CD14-positive monocyte (primary cell): ENCODE measurements at regions not wholly inside any gene's neighbourhood (a gene's known extent, or its start where the extent isn't known, plus 50 kb on each side); places are given as distances from the start of the nearest gene placed in this dataset.

Experiments
- DNase-seq, 3 donors: peaks; one replicate each; pipeline ENCODE4 v3.0.0-alpha.2; 2011 to 2022
- H2AFZ ChIP-seq: 2 replicates; pipeline ENCODE4 v1.6.0; 2012; ENCODE audit warnings: mild to moderate bottlenecking, low read depth, low read length, inconsistent platforms; ENCODE audit not compliant: insufficient read depth, poor library complexity, severe bottlenecking
- H3K27ac ChIP-seq, 2 donors: 1 replicate in 1 of 2; 2 replicates in 1 of 2; pipeline ENCODE4 v1.5.1; 2012 to 2013; ENCODE audit warnings: low read length in 2 of 2, control low read depth in 1 of 2, inconsistent platforms in 1 of 2, low read depth in 1 of 2, mild to moderate bottlenecking in 1 of 2
- H3K27me3 ChIP-seq, 2 donors: one replicate each; pipeline versions ENCODE4 v1.6.0 to v1.6.1; 2011 to 2013; ENCODE audit warnings: low read length in 2 of 2; ENCODE audit not compliant: control insufficient read depth in 2 of 2, insufficient read depth in 2 of 2
- H3K36me3 ChIP-seq, 2 donors: replicated peaks in 1 of 2; 1 replicate in 1 of 2; 2 replicates in 1 of 2; pipeline versions ENCODE4 v1.5.1 to v1.6.1; 2012 to 2013; ENCODE audit warnings: low read length in 2 of 2, control low read depth in 1 of 2, inconsistent platforms in 1 of 2, mild to moderate bottlenecking in 1 of 2; ENCODE audit not compliant: insufficient read depth in 2 of 2, control insufficient read depth in 1 of 2
- H3K4me1 ChIP-seq, 2 donors: 1 replicate in 1 of 2; 2 replicates in 1 of 2; pipeline versions ENCODE4 v1.5.1 to v1.6.1; 2012 to 2013; ENCODE audit warnings: low read length in 2 of 2, control low read depth in 1 of 2, inconsistent platforms in 1 of 2, mild to moderate bottlenecking in 1 of 2, moderate library complexity in 1 of 2; ENCODE audit not compliant: insufficient read depth in 2 of 2, control insufficient read depth in 1 of 2
- H3K4me2 ChIP-seq: replicated peaks from 2 replicates; pipeline ENCODE3; 2012; ENCODE audit warnings: low read length, moderate library complexity, mild to moderate bottlenecking; ENCODE audit not compliant: poor library complexity, severe bottlenecking; ENCODE audit errors: extremely low read depth
- H3K4me3 ChIP-seq, 3 experiments: fragments of 200-600 bp in 1 of 3; sonication (generic) in 1 of 3; replicated peaks in 1 of 3; 1 replicate in 2 of 3; 2 replicates in 1 of 3; pipeline ENCODE4 v1.5.1; 2011 to 2013; ENCODE audit warnings: low read length in 3 of 3, mild to moderate bottlenecking in 3 of 3, control low read depth in 2 of 3, low read depth in 2 of 3, inconsistent platforms in 1 of 3, moderate library complexity in 1 of 3
- H3K79me2 ChIP-seq: 2 replicates; pipeline ENCODE4 v1.6.0; 2012; ENCODE audit warnings: mild to moderate bottlenecking, control low read depth, inconsistent platforms, low read length, moderate library complexity; ENCODE audit not compliant: insufficient read depth
- H3K9ac ChIP-seq: 2 replicates; pipeline ENCODE4 v1.6.0; 2017; ENCODE audit warnings: low read length, mild to moderate bottlenecking; ENCODE audit not compliant: insufficient read depth, poor library complexity, severe bottlenecking
- H3K9me3 ChIP-seq, 2 donors: replicated peaks in 1 of 2; 1 replicate in 1 of 2; 2 replicates in 1 of 2; pipeline versions ENCODE4 v1.5.1 to v1.6.1; 2012 to 2013; ENCODE audit warnings: low read length in 2 of 2, control low read depth in 1 of 2; ENCODE audit not compliant: control insufficient read depth in 1 of 2, insufficient read depth in 1 of 2
- H4K20me1 ChIP-seq: 2 replicates; pipeline ENCODE4 v1.6.0; 2012; ENCODE audit warnings: mild to moderate bottlenecking, low read length, control low read depth, moderate library complexity; ENCODE audit not compliant: insufficient read depth
- H3K27ac Mint-ChIP-seq, 7 donors: one replicate each; pipeline ENCODE4 v1.8.0; 2020; ENCODE audit warnings: mild to moderate bottlenecking in 7 of 7, mixed read lengths in 7 of 7, moderate library complexity in 6 of 7, inconsistent platforms in 2 of 7
- H3K27me3 Mint-ChIP-seq, 3 donors: one replicate each; pipeline ENCODE4 v1.8.0; 2021 to 2022; ENCODE audit warnings: low read depth in 3 of 3, mild to moderate bottlenecking in 3 of 3, mixed read lengths in 3 of 3, moderate library complexity in 3 of 3, inconsistent platforms in 1 of 3
- H3K36me3 Mint-ChIP-seq, 2 donors: one replicate each; pipeline ENCODE4 v1.8.0; 2020; ENCODE audit warnings: mixed read lengths in 2 of 2, inconsistent platforms in 1 of 2, mild to moderate bottlenecking in 1 of 2
- H3K4me1 Mint-ChIP-seq: one replicate; pipeline ENCODE4 v1.8.0; 2020; ENCODE audit warnings: mild to moderate bottlenecking, mixed read lengths
- H3K4me3 Mint-ChIP-seq, 2 donors: one replicate each; pipeline ENCODE4 v1.8.0; 2020; ENCODE audit warnings: mild to moderate bottlenecking in 2 of 2, mixed read lengths in 2 of 2, moderate library complexity in 1 of 2
- H3K9me3 Mint-ChIP-seq, 7 donors: one replicate each; pipeline ENCODE4 v1.8.0; 2020 to 2022; ENCODE audit warnings: mixed read lengths in 7 of 7, mild to moderate bottlenecking in 6 of 7, moderate library complexity in 6 of 7, inconsistent platforms in 2 of 7
- WGBS: methylation state at CpG from one replicate; pipeline ENCODE4 v1.1.5; 2013; ENCODE audit warnings: missing lambda C conversion rate; ENCODE audit not compliant: insufficient coverage; 5-methylcytosine and 5-hydroxymethylcytosine counted together
- intact Hi-C, 2 donors: fragments of 100-400 bp; cut with micrococcal nuclease; formaldehyde crosslinking; loops; one replicate each; pipeline versions ENCODE4 v1.15.0 to v1.15.1; 2023
- TF ChIP-seq, protein P1 (sequence below): fragments of 200-600 bp; IDR thresholded peaks from one replicate; pipeline ENCODE4 v1.8.0; 2022; ENCODE audit warnings: antibody characterized with exemption, mild to moderate bottlenecking

DNA sequence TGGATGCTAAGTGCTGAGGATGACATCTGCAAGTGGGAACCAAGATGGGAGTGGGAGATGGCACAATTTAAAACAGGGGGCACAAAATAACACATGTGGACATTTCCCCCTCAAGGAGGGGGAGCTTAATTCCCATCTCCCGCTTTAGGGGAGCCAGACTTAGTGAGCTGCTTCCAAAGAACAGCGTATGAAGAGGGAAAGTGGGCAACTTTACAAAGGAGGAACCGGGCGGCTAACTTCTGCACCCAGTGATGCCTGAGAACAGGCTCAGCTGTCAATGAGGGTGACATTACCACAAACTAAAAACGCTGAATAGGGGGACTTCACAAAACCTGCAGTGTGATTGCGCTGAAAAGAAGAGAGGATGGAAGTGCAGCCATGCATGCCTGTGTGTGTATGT lies 95.5 kb upstream of the NXT1 start:
- no peak overlapping the region for H3K4me2 ChIP-seq
- Mint-ChIP-seq H3K4me1 (peaks cover 42% of the 10 kb centered on the region), H3K9me3 (peaks cover 6 to 15% (median 10%) of the 10 kb centered on the region in 7 donors), H3K27me3 (peaks cover 0 to 4% (median 3%) of the 10 kb centered on the region in 3 donors), H3K4me3 (no peak overlapping the region), H3K27ac (peak overlapping the region in 2 of 7 donors; percentile 5 to 37), H3K36me3 (peaks cover 2 to 6% of the 10 kb centered on the region in 2 donors)
- no peaks in the 10 kb centered on the region for H3K79me2 ChIP-seq
- intact Hi-C loops: no loop called here
- H2AFZ ChIP-seq: no peak overlapping the region
- no peaks in the 10 kb centered on the region for H3K27me3 ChIP-seq
- H3K9me3 ChIP-seq: peaks cover 11 to 13% of the 10 kb centered on the region in 2 donors
- no peak overlapping the region for H3K27ac ChIP-seq
- no peak overlapping the region for H3K4me3 ChIP-seq
- H3K4me1 ChIP-seq: peaks cover 26 to 35% of the 10 kb centered on the region in 2 donors
- H4K20me1 ChIP-seq: no peaks in the 10 kb centered on the region
- TF ChIP-seq, protein P1, sequence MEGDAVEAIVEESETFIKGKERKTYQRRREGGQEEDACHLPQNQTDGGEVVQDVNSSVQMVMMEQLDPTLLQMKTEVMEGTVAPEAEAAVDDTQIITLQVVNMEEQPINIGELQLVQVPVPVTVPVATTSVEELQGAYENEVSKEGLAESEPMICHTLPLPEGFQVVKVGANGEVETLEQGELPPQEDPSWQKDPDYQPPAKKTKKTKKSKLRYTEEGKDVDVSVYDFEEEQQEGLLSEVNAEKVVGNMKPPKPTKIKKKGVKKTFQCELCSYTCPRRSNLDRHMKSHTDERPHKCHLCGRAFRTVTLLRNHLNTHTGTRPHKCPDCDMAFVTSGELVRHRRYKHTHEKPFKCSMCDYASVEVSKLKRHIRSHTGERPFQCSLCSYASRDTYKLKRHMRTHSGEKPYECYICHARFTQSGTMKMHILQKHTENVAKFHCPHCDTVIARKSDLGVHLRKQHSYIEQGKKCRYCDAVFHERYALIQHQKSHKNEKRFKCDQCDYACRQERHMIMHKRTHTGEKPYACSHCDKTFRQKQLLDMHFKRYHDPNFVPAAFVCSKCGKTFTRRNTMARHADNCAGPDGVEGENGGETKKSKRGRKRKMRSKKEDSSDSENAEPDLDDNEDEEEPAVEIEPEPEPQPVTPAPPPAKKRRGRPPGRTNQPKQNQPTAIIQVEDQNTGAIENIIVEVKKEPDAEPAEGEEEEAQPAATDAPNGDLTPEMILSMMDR: no peak
- 72% methylated on average over 5 of the region's 6 CpGs for WGBS
- no peak overlapping the region for H3K9ac ChIP-seq
- no peak for DNase-seq
- H3K36me3 ChIP-seq: no peaks in the 10 kb centered on the region

DNA sequence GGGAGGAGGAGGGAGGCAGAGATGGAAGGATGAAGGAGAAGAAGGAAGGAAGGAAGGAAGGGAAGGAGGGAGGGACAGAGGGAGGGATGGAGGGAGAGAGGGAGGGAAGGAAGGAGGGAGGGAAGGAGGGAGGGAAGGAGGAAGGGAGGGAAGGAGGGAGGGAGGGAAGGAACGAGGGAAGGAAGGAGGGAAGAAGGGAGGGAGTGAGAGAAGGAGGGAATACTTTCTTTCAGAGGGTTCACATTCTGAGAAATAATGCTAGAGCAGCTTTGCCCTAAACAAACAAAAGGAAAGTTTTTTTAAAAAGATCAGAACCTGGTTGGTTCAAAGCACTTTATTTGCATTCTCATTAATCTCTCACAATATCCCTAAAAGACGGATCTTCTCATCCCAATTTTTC lies 96.1 kb upstream of the NXT1 start:
- DNase-seq: no peak
- no peaks in the 10 kb centered on the region for H3K36me3 ChIP-seq

More for the DNA sequence above, 96.1 kb upstream of the NXT1 start:
- intact Hi-C loops: no loop called here
- peaks cover 2 to 6% of the 10 kb centered on the region in 2 donors for H3K36me3 Mint-ChIP-seq
- Histone ChIP-seq H3K4me2 (no peak overlapping the region), H3K4me3 (no peak overlapping the region), H3K9me3 (peaks cover 11 to 13% of the 10 kb centered on the region in 2 donors), H4K20me1 (no peaks in the 10 kb centered on the region), H3K79me2 (no peaks in the 10 kb centered on the region), H3K4me1 (peaks cover 26 to 35% of the 10 kb centered on the region in 2 donors), H3K27ac (no peak overlapping the region), H3K27me3 (no peaks in the 10 kb centered on the region), H2AFZ (no peak overlapping the region), H3K9ac (no peak overlapping the region)
- TF ChIP-seq, protein P1: no peak
- H3K27me3 Mint-ChIP-seq: peaks cover 0 to 6% (median 0%) of the 10 kb centered on the region in 3 donors
- no peak overlapping the region for H3K4me3 Mint-ChIP-seq
- H3K4me1 Mint-ChIP-seq: peaks cover 42% of the 10 kb centered on the region
- peaks cover 6 to 15% (median 10%) of the 10 kb centered on the region in 7 donors for H3K9me3 Mint-ChIP-seq
- no peak overlapping the region for H3K27ac Mint-ChIP-seq
- WGBS: 50% methylated on average over 2 of the region's 2 CpGs
